HG03521 (cell line): ENCODE measurements at regions not wholly inside any gene's neighbourhood (a gene's known extent, or its start where the extent isn't known, plus 50 kb on each side); places are given as distances from the start of the nearest gene placed in this dataset.

Experiments used
- ATAC-seq: cut with Tn5 transposase; IDR thresholded peaks from one replicate; pipeline ENCODE4 v1.9.1; 2021; ENCODE audit warnings: mild to moderate bottlenecking, moderate library complexity; ENCODE audit not compliant: unreplicated experiment

DNA sequence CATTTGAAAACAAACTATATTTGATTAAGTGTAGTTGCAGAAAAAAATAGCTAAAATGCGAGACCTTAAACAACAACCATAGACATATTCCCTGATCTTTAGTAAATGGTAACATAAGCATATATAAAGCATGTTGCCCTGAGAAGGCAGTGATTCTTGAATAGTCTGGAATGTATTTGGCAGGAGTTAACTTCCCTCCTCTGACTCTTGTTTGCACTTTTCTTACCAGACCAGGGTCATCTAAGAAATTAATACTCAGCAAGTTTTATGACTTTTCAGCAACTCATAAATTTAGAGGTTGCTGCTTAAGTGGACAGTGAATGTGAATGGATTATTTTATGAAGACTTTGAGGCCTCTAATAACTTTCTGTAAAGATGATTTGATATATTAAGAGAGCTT lies 55.3 kb upstream of the NUDT12 start:
- ATAC-seq = no peak

DNA sequence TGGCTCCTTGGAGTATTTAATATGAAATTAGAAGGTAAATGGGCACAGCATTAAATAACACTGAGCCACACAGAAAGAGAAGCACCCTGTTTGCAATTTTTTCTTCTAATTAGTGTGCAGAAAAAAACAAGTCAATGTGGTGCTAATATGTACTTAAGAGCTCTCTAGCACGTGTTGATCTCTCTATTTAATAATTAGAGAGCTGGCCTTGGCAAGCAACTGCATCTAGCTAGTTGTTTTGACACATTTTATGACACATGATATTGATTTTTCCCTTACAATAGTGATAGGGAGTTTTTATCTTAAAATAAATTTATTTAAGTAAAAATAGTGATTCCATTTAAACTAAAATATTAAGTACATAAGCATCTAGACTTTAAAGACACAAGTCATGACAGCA lies 54.5 kb upstream of the NUDT12 start:
- ATAC-seq = no peak

DNA sequence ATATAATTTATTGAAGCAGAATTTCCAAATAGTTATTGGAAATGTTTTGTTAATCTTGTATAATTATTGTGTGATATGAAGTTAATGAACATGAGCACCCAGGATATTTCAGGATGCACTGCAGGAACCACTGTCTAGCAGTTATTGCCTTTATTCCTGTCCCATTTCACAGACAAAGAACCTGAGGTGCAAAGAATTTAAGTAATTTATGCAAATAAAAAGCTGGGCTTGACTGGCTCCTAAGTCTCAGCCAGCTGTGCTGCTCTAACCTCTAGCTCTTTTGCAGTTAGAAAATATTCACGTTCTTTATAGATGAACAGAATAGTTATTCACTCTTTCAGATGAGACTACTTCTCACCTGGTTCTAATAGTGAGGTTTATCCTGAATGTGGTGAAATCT lies 50.0 kb upstream of the NUDT12 start:
- no peak for ATAC-seq
